IMR-90 (cell line): ENCODE measurements at regions not wholly inside any gene's neighbourhood (a gene's known extent, or its start where the extent isn't known, plus 50 kb on each side); places are given as distances from the start of the nearest gene placed in this dataset.

Experiments
- ATAC-seq: fragments of 200-7000 bp; cut with Tn5 transposase; 2 replicates; pipeline ENCODE4 v1.9.1; 2020; ENCODE audit warnings: low read depth, mild to moderate bottlenecking, moderate library complexity
- BruUV-seq: library from RNA; stranded (reverse); fragments of 400-500 nt; replicated peaks from 2 replicates; lab custom pipeline; 2021; lab: Mats Ljungman, UMichigan
- CTCF ChIA-PET: fragments of 300-600 bp; formaldehyde crosslinking; extraction: SDS; loops from one replicate; lab custom pipeline; 2021; ENCODE audit warnings: antibody characterized with exemption; lab: Yijun Ruan, JAX
- POLR2A ChIA-PET: fragments of 300-600 bp; sonication (Branson Sonifier 250); formaldehyde crosslinking; loops from one replicate; lab custom pipeline; 2022; ENCODE audit warnings: antibody characterized with exemption; ENCODE audit not compliant: unreplicated experiment; lab: Charles Lee
- DNase-seq: peaks from one replicate; pipeline ENCODE4 v3.0.0; 2013
- H2AFZ ChIP-seq: replicated peaks from 2 replicates; pipeline ENCODE3; 2013; ENCODE audit warnings: low read length, mild to moderate bottlenecking; ENCODE audit not compliant: poor library complexity
- H2AK5ac ChIP-seq: 2 replicates; pipeline ENCODE4 v1.6.1; 2013; ENCODE audit warnings: low read depth, low read length, inconsistent platforms
- H2AK9ac ChIP-seq: replicated peaks from 2 replicates; pipeline ENCODE3; 2013; ENCODE audit warnings: mild to moderate bottlenecking, low read depth, low read length, moderate library complexity; ENCODE audit not compliant: poor library complexity
- H2BK120ac ChIP-seq: 2 replicates; pipeline ENCODE4 v1.6.1; 2013; ENCODE audit warnings: low read depth, low read length, inconsistent platforms
- H2BK15ac ChIP-seq: 3 replicates; pipeline ENCODE4 v1.6.1; 2013; ENCODE audit warnings: low read depth, low read length, inconsistent platforms
- H2BK20ac ChIP-seq: 2 replicates; pipeline ENCODE4 v1.6.1; 2013; ENCODE audit warnings: low read depth, mild to moderate bottlenecking, inconsistent platforms, low read length, moderate library complexity
- H2BK5ac ChIP-seq: 2 replicates; pipeline ENCODE4 v1.6.1; 2013; ENCODE audit warnings: mild to moderate bottlenecking, low read depth, low read length, inconsistent platforms; ENCODE audit not compliant: poor library complexity, severe bottlenecking
- H3K14ac ChIP-seq: replicated peaks from 2 replicates; pipeline ENCODE4 v1.6.1; 2013; ENCODE audit warnings: low read depth, low read length, inconsistent platforms
- H3K18ac ChIP-seq: 2 replicates; pipeline ENCODE4 v1.6.1; 2013; ENCODE audit warnings: low read depth, low read length, control low read depth
- H3K23ac ChIP-seq: 2 replicates; pipeline ENCODE4 v1.6.1; 2013; ENCODE audit warnings: low read depth, low read length, inconsistent platforms
- H3K27ac ChIP-seq: 2 replicates; pipeline ENCODE4 v1.5.1; 2013; ENCODE audit warnings: mild to moderate bottlenecking, control low read depth, low read length; ENCODE audit not compliant: insufficient read depth
- H3K27me3 ChIP-seq: 2 replicates; pipeline ENCODE4 v1.6.1; 2013; ENCODE audit warnings: low read length; ENCODE audit not compliant: control insufficient read depth, insufficient read depth
- H3K36me3 ChIP-seq: 2 replicates; pipeline ENCODE4 v1.6.1; 2013; ENCODE audit warnings: low read length, mixed read lengths; ENCODE audit not compliant: control insufficient read depth, insufficient read depth
- H3K4ac ChIP-seq: 2 replicates; pipeline ENCODE4 v1.6.1; 2013; ENCODE audit warnings: low read depth, low read length, inconsistent platforms
- H3K4me1 ChIP-seq: 2 replicates; pipeline ENCODE4 v1.6.1; 2013; ENCODE audit warnings: low read length, mixed read lengths; ENCODE audit not compliant: control insufficient read depth, insufficient read depth
- H3K4me2 ChIP-seq: 2 replicates; pipeline ENCODE4 v1.6.1; 2013; ENCODE audit warnings: low read depth, mild to moderate bottlenecking, control low read depth, low read length, moderate library complexity
- H3K4me3 ChIP-seq: 2 replicates; pipeline ENCODE4 v1.5.1; 2013; ENCODE audit warnings: low read depth, mild to moderate bottlenecking, control low read depth, low read length, moderate library complexity; ENCODE audit not compliant: insufficient read depth
- H3K56ac ChIP-seq: 2 replicates; pipeline ENCODE4 v1.6.1; 2013; ENCODE audit warnings: low read length, inconsistent platforms; ENCODE audit not compliant: insufficient read depth; ENCODE audit errors: extremely low read depth
- H3K79me1 ChIP-seq, 2 experiments: 2 replicates each; pipeline ENCODE4 v1.6.1; 2013; ENCODE audit warnings: low read length in 2 of 2, inconsistent platforms in 1 of 2, low read depth in 1 of 2
- H3K9ac ChIP-seq: 2 replicates; pipeline ENCODE4 v1.6.1; 2013; ENCODE audit warnings: low read depth, low read length, control low read depth
- H3K9me1 ChIP-seq: 2 replicates; pipeline ENCODE4 v1.6.1; 2013; ENCODE audit warnings: low read length, inconsistent platforms; ENCODE audit not compliant: insufficient read depth
- H3K9me3 ChIP-seq: 2 replicates; pipeline ENCODE4 v1.6.1; 2013; ENCODE audit warnings: low read length; ENCODE audit not compliant: control insufficient read depth, insufficient read depth
- H4K20me1 ChIP-seq: 2 replicates; pipeline ENCODE4 v1.6.1; 2013; ENCODE audit warnings: low read length, inconsistent platforms; ENCODE audit not compliant: insufficient read depth
- H4K5ac ChIP-seq: 2 replicates; pipeline ENCODE4 v1.6.1; 2013; ENCODE audit warnings: mild to moderate bottlenecking, low read depth, low read length, control low read depth
- H4K8ac ChIP-seq, 2 experiments: 2 replicates each; pipeline ENCODE4 v1.6.1; 2013; ENCODE audit warnings: low read depth in 2 of 2, low read length in 2 of 2, control low read depth in 1 of 2, inconsistent platforms in 1 of 2
- H4K91ac ChIP-seq: 2 replicates; pipeline ENCODE4 v1.6.1; 2013; ENCODE audit warnings: low read depth, low read length, inconsistent platforms; ENCODE audit not compliant: insufficient read depth
- BHLHE40 ChIP-seq: fragments of 150-350 bp; IDR thresholded peaks from 2 replicates; pipeline ENCODE4 v1.6.1; 2016; ENCODE audit warnings: mild to moderate bottlenecking, low read depth, low read length
- CEBPB ChIP-seq: IDR thresholded peaks from 2 replicates; pipeline ENCODE4 v1.6.1; 2012; ENCODE audit warnings: low read depth, low read length, improper control_type of control experiment
- ELK1 ChIP-seq: fragments of 150-350 bp; IDR thresholded peaks from 2 replicates; pipeline ENCODE4 v1.6.1; 2016; ENCODE audit warnings: low read depth, mild to moderate bottlenecking, low read length, moderate library complexity, borderline replicate concordance
- FOS ChIP-seq: fragments of 150-350 bp; IDR thresholded peaks from 2 replicates; pipeline ENCODE4 v1.6.1; 2016; ENCODE audit warnings: low read depth, low read length
- MAFK ChIP-seq: IDR thresholded peaks from 2 replicates; pipeline ENCODE4 v1.6.1; 2012; ENCODE audit warnings: low read depth, low read length, improper control_type of control experiment
- MAZ ChIP-seq: IDR thresholded peaks from 2 replicates; pipeline ENCODE4 v1.6.1; 2012; ENCODE audit warnings: low read depth, mild to moderate bottlenecking, low read length, improper control_type of control experiment, moderate library complexity, borderline replicate concordance
- MXI1 ChIP-seq: IDR thresholded peaks from 2 replicates; pipeline ENCODE4 v1.6.1; 2012; ENCODE audit warnings: low read depth, mild to moderate bottlenecking, low read length, moderate library complexity, borderline replicate concordance
- RFX5 ChIP-seq: IDR thresholded peaks from 2 replicates; pipeline ENCODE4 v1.8.0; 2012; ENCODE audit warnings: low read depth, mild to moderate bottlenecking, low read length, moderate library complexity
- SMC3 ChIP-seq: fragments of 150-350 bp; IDR thresholded peaks from 2 replicates; pipeline ENCODE4 v1.6.1; 2016; ENCODE audit warnings: low read depth, mild to moderate bottlenecking, antibody characterized with exemption, low read length, moderate library complexity
- WGBS, 2 experiments: methylation state at CpG; one replicate each; pipeline versions ENCODE4 v1.1.5 to v1.1.7; 2013; ENCODE audit warnings: missing lambda C conversion rate in 2 of 2; ENCODE audit not compliant: insufficient read length in 1 of 2; ENCODE audit errors: extremely low coverage in 2 of 2; 5-methylcytosine and 5-hydroxymethylcytosine counted together
- dilution Hi-C: fragments of 300-500 bp; cut with HindIII; formaldehyde crosslinking; loops from one replicate; pipeline ENCODE4 v1.14.3; 2018; ENCODE audit warnings: low sequenced_read_pairs; ENCODE audit not compliant: unreplicated experiment
- in situ Hi-C: fragments of 300-500 bp; cut with MboI; formaldehyde crosslinking; loops from 3 replicates; pipeline ENCODE4 v1.14.3; 2019; ENCODE audit warnings: low sequenced_read_pairs, inconsistent platforms, mixed read lengths
- intact Hi-C: fragments of 100-400 bp; cut with micrococcal nuclease; formaldehyde crosslinking; loops from 2 replicates; pipeline ENCODE4 v1.10.0; 2022

DNA sequence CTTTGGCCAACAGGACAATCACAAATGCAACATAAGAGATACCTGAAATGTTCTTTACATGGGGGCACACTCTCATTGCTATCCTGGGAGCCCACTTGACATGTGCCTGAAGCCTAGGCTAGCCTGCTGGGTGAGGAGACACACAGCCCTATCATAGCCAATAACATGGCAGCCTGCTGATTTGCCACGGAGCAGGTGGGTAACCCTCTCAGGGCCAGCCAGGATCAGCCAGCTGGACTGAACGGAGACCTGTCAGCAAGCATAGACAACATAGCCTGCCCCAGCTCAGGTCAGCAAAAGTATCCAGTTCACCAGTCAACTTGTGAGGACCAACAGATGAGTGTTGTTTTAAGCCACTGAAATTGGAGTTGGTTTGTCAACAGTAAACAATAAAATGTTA, 566.5 kb downstream of the DCDC2C start:
- Histone ChIP-seq H3K36me3 (no peaks in the 10 kb centered on the region), H3K18ac (no peak overlapping the region), H3K79me1 (no peaks in the 10 kb centered on the region), H4K8ac (no peak overlapping the region), H2AK9ac (no peak overlapping the region), H3K27ac (no peak overlapping the region), H3K27me3 (no peaks in the 10 kb centered on the region), H3K14ac (no peak overlapping the region), H3K4me3 (no peak overlapping the region), H3K9ac (no peak overlapping the region), H4K91ac (no peak overlapping the region), H4K20me1 (no peaks in the 10 kb centered on the region), H2BK15ac (no peak overlapping the region), H3K9me1 (no peaks in the 10 kb centered on the region), H3K23ac (no peak overlapping the region), H3K56ac (no peak overlapping the region), H3K4me2 (no peak overlapping the region), H2AFZ (no peak overlapping the region), H3K4me1 (no peaks in the 10 kb centered on the region), H3K4ac (no peak overlapping the region), H2BK20ac (no peak overlapping the region), H2BK5ac (no peak overlapping the region), H2BK120ac (no peak overlapping the region), H3K9me3 (peaks cover 15% of the 10 kb centered on the region), H2AK5ac (no peak overlapping the region), H4K5ac (no peak overlapping the region)
- TF ChIP-seq BHLHE40 (no peak), CEBPB (no peak), ELK1 (no peak), FOS (no peak), MXI1 (no peak), RFX5 (no peak), MAZ (no peak), MAFK (no peak), SMC3 (no peak)
- ChIA-PET CTCF (no interaction called here), POLR2A (no interaction called here)
- ATAC-seq (no peak), DNase-seq (no peak)
- dilution Hi-C loops (no loop called here), in situ Hi-C loops (no loop called here), intact Hi-C loops (no loop called here)
- whole genome bisulfite sequencing, 2 experiments: no CpG with 5 or more reads among the region's 2 CpGs
- BruUV-seq: no TSS peak
